Activated naive CD8-positive, alpha-beta T cell treated with anti-CD3 and anti-CD28 coated beads, Interleukin-2, amount 50 U/mL, for 24 hours (primary cell): ENCODE measurements at regions not wholly inside any gene's neighbourhood (a gene's known extent, or its start where the extent isn't known, plus 50 kb on each side); places are given as distances from the start of the nearest gene placed in this dataset.

Experiments
- ATAC-seq: fragments of 150-1000 bp; cut with Tn5 transposase; one replicate; pipeline ENCODE4 v1.10.0; 2021
- DNase-seq: peaks from one replicate; pipeline ENCODE4 v3.0.0; 2021
- H3K27ac Mint-ChIP-seq: one replicate; pipeline ENCODE4 v1.8.0; 2021; ENCODE audit warnings: mild to moderate bottlenecking, mixed read lengths
- H3K27me3 Mint-ChIP-seq: one replicate; pipeline ENCODE4 v1.8.0; 2021; ENCODE audit warnings: mixed read lengths
- H3K36me3 Mint-ChIP-seq: one replicate; pipeline ENCODE4 v1.8.0; 2021; ENCODE audit warnings: low read depth, mixed read lengths
- H3K4me1 Mint-ChIP-seq: one replicate; pipeline ENCODE4 v1.8.0; 2021; ENCODE audit warnings: mixed read lengths
- H3K4me3 Mint-ChIP-seq: one replicate; pipeline ENCODE4 v1.8.0; 2021; ENCODE audit warnings: mild to moderate bottlenecking, moderate library complexity, mixed read lengths
- H3K9me3 Mint-ChIP-seq: one replicate; pipeline ENCODE4 v1.8.0; 2021; ENCODE audit warnings: mixed read lengths

GRCh38 chr9:28050941-28051340 lies 477.7 kb upstream of the C9orf72 start:
- ATAC-seq (no peak), DNase-seq (no peak)
- H3K36me3 Mint-ChIP-seq = no peaks in the 10 kb centered on the region
- no peak overlapping the region for H3K27ac Mint-ChIP-seq
- peaks cover 3% of the 10 kb centered on the region for H3K9me3 Mint-ChIP-seq
- no peak overlapping the region for H3K4me3 Mint-ChIP-seq
- H3K4me1 Mint-ChIP-seq = no peaks in the 10 kb centered on the region
- no peaks in the 10 kb centered on the region for H3K27me3 Mint-ChIP-seq

DNA sequence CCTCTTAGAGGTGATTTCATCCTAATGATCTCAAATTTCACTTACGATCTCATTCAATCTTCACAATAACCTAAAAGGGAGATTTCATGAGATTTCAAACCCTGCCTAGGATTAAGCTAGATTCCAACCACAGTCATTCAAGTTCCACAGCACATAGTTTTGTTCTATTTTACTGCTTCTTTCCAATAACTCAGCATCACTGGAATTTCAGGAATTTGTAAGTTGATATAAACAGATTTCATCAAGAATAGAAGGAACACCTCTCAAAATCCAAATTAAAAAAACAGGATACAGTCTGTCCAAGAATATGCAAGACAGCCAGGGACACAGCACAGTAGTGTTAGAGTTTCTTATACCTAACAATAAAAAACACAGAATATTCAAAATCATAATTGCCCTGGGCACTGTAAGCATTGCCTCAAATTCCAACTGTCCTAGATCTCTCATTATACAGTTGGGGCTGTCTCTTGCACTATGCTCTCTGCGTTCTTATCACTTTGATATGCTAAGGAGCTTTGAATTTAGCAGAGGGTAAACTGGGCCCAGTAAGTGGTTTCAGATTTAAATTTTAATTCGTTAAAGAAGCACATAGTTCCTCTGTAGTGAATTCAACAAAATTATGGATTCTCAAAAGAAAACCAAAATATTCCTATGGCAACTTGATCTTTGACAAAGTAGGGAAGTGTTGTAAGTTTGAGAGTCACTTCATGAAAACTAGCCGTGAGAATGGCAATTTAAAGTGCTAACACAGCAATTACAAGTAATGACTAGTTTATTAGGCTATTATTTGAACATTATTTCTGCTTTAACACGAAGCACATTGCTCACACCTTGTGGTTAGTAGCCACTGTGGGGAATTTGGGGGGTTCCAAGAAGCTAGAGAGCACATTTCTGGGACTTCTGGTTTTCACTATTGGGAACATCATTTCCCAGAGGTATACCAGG lies 478.6 kb upstream of the C9orf72 start:
- H3K4me3 Mint-ChIP-seq = no peak overlapping the region
- peaks cover 2% of the 10 kb centered on the region for H3K27me3 Mint-ChIP-seq
- no peaks in the 10 kb centered on the region for H3K36me3 Mint-ChIP-seq

GRCh38 chr9:28053096-28053777 lies 480.0 kb upstream of the C9orf72 start:
- Mint-ChIP-seq H3K27ac (no peak overlapping the region), H3K4me1 (no peaks in the 10 kb centered on the region), H3K27me3 (peaks cover 2% of the 10 kb centered on the region), H3K36me3 (no peaks in the 10 kb centered on the region), H3K4me3 (no peak overlapping the region), H3K9me3 (peaks cover 4% of the 10 kb centered on the region)
- DNase-seq = no peak
- ATAC-seq = no peak

More for the DNA sequence above, 478.6 kb upstream of the C9orf72 start:
- H3K27ac Mint-ChIP-seq = no peak overlapping the region
- peaks cover 4% of the 10 kb centered on the region for H3K9me3 Mint-ChIP-seq
- H3K4me1 Mint-ChIP-seq = no peaks in the 10 kb centered on the region
- DNase-seq (no peak), ATAC-seq (no peak)

DNA sequence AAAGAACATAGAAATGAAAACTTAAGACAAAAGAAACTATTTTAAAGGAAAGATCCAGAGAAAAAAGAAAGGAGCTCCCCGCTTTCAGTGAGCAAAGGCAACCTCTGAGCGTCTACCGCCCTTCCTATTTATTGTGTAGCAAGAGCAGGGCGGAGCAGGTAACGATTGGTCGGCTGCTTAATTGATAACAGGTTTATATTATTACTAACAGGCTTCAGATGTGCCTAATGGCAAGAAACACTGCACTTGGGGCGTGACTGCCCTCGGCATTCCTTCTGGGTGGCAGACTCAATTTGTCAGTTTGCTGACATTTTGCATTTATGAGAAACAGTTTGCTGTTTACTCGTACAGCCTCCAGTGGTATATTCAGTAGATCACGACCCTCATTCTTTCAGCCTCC lies 482.7 kb upstream of the C9orf72 start:
- DNase-seq (no peak), ATAC-seq (no peak)
- peaks cover 4% of the 10 kb centered on the region for H3K9me3 Mint-ChIP-seq
- no peaks in the 10 kb centered on the region for H3K36me3 Mint-ChIP-seq
- no peaks in the 10 kb centered on the region for H3K4me1 Mint-ChIP-seq
- H3K27me3 Mint-ChIP-seq = peaks cover 2% of the 10 kb centered on the region
- no peak overlapping the region for H3K27ac Mint-ChIP-seq
- H3K4me3 Mint-ChIP-seq = no peak overlapping the region

DNA sequence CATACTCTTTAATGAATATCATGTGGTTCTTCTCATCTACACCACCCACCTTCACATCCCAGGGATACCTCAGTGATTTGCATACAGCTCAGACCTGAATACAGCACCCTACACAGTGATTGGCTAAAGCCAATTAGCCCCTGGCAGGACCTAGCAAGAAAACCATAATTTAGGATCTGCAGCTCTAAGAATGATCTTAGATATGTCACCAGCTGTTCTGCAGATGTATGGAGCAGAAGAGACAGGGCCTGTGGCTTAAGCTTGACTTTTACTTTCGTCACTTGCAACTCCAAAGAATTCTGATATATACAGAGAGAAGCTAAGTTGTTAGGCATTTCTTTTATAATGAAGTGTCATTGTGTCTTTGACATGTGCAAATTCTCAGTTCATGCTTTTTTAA lies 483.2 kb upstream of the C9orf72 start:
- Mint-ChIP-seq H3K9me3 (peaks cover 4% of the 10 kb centered on the region), H3K27ac (no peak overlapping the region), H3K36me3 (no peaks in the 10 kb centered on the region), H3K4me3 (no peak overlapping the region), H3K27me3 (peaks cover 2% of the 10 kb centered on the region), H3K4me1 (no peaks in the 10 kb centered on the region)
- DNase-seq = no peak
- ATAC-seq = no peak

GRCh38 chr9:28059192-28059591 lies 485.9 kb upstream of the C9orf72 start:
- Mint-ChIP-seq H3K27me3 (peaks cover 2% of the 10 kb centered on the region), H3K27ac (no peak overlapping the region), H3K36me3 (no peaks in the 10 kb centered on the region), H3K4me3 (no peak overlapping the region), H3K4me1 (no peaks in the 10 kb centered on the region), H3K9me3 (peaks cover 4% of the 10 kb centered on the region)
- ATAC-seq (no peak), DNase-seq (no peak)

DNA sequence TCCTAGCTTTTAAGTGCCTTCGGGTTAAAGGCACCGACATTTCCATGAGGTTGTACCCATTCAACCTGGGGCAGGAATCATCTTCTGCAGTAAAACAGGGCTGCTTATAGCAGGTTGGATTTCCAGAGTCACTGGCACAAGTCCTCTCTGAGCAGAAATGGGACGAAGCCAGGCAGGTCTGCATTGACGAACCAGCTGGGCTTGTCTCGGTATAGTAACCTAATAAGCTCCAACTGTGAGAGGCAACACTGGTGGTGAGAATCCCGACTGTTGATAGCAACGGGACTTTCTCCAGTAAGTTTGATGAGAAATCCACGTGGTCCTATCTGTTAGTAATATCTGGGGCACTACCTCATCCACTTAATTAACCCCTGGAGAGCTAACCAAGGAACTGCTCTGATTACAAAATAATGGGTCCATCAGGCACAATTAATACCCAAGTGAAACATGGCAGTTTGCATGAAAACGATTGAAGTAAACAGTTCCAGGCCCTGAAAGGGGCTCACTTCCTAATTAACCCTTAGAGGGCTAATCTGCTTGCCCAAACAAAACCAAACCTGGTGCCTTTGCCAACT lies 491.0 kb upstream of the C9orf72 start:
- ATAC-seq = no peak
- no peaks in the 10 kb centered on the region for H3K36me3 Mint-ChIP-seq
- H3K27me3 Mint-ChIP-seq = no peaks in the 10 kb centered on the region
- DNase-seq = no peak
- H3K4me3 Mint-ChIP-seq = no peak overlapping the region
- H3K9me3 Mint-ChIP-seq = no peaks in the 10 kb centered on the region
- H3K4me1 Mint-ChIP-seq = no peaks in the 10 kb centered on the region
- no peak overlapping the region for H3K27ac Mint-ChIP-seq

GRCh38 chr9:28073270-28073669 lies 500.0 kb upstream of the C9orf72 start:
- DNase-seq = no peak
- H3K9me3 Mint-ChIP-seq = no peaks in the 10 kb centered on the region
- no peaks in the 10 kb centered on the region for H3K4me1 Mint-ChIP-seq
- H3K27me3 Mint-ChIP-seq = no peaks in the 10 kb centered on the region
- no peak for ATAC-seq
- H3K4me3 Mint-ChIP-seq = no peak overlapping the region
- no peak overlapping the region for H3K27ac Mint-ChIP-seq
- H3K36me3 Mint-ChIP-seq = no peaks in the 10 kb centered on the region

DNA sequence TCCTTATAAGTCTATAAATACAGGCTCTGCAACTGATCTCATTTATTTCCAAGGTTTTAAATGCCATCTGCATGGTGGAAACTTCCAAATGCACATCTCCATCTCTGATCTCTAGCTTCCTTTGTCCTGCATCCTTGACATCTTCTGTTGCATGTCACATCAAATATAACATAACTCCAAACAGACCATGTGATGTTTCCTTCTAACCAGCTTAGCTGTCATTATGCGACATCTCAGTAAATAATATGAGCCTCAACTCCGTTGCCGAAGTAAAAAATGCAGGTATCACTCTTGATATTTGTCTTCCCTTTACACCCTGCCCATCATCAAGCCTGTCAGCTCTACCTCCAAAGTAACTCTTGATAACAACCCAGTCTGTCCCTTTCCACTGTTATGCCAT lies 506.4 kb upstream of the C9orf72 start:
- Mint-ChIP-seq H3K36me3 (no peaks in the 10 kb centered on the region), H3K9me3 (no peaks in the 10 kb centered on the region), H3K27ac (no peak overlapping the region), H3K27me3 (no peaks in the 10 kb centered on the region), H3K4me3 (no peak overlapping the region), H3K4me1 (no peaks in the 10 kb centered on the region)
- ATAC-seq (no peak), DNase-seq (no peak)

DNA sequence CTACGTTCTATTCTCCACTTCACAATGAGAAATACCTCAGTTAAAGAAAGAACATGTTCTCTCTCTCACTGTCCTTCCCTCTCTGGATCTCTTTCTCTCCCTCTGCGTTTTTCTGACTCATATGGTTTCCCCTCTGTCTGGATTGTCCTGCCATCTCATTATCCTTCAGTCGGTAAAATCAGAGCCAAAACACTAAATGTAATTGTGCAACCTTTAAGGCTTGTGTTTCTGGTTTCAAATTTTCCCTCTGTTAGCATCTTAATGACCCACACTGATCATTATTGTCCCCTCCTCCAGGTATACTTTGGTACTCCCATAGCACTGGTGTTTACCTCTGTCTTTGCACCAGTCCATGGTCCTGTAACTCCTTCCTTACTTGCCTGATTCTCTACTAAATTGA lies 509.4 kb upstream of the C9orf72 start:
- Mint-ChIP-seq H3K36me3 (no peaks in the 10 kb centered on the region), H3K9me3 (no peaks in the 10 kb centered on the region), H3K27ac (no peak overlapping the region), H3K27me3 (no peaks in the 10 kb centered on the region), H3K4me1 (no peaks in the 10 kb centered on the region), H3K4me3 (no peak overlapping the region)
- DNase-seq (no peak), ATAC-seq (no peak)

GRCh38 chr9:28086881-28087280 lies 513.6 kb upstream of the C9orf72 start:
- H3K4me3 Mint-ChIP-seq = no peak overlapping the region
- ATAC-seq (no peak), DNase-seq (no peak)
- H3K36me3 Mint-ChIP-seq = no peaks in the 10 kb centered on the region
- no peaks in the 10 kb centered on the region for H3K4me1 Mint-ChIP-seq
- H3K27ac Mint-ChIP-seq = no peak overlapping the region
- H3K9me3 Mint-ChIP-seq = no peaks in the 10 kb centered on the region
- no peaks in the 10 kb centered on the region for H3K27me3 Mint-ChIP-seq

- DNase-seq = no peak
- ATAC-seq = no peak
These were observed 520.0 kb upstream of the C9orf72 start for GRCh38 chr9:28092981-28093936.

DNA sequence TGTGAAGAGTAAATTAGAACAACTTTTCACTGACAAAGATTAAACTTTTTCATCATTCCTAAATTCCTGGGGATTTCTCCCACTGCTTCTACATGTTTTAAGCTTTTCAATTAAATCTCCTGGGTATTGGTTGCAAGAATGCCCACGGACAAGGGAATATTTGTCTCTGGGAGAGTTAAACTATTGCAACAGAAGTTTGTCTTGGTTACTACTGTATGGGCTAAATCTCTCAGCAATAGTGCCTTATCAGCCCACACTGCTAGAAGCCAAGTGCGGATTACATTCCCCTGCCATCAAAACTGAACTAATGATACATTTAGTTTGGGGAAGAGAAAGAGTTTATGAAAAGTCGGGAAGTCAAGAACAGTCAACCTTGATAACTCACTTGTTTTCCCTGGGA lies 528.2 kb upstream of the C9orf72 start:
- Mint-ChIP-seq H3K27ac (no peak overlapping the region), H3K9me3 (no peaks in the 10 kb centered on the region), H3K36me3 (no peaks in the 10 kb centered on the region), H3K4me1 (no peaks in the 10 kb centered on the region), H3K4me3 (no peak overlapping the region), H3K27me3 (no peaks in the 10 kb centered on the region)
- DNase-seq (no peak), ATAC-seq (no peak)

More at GRCh38 chr9:28092981-28093936, 520.0 kb upstream of the C9orf72 start:
- Mint-ChIP-seq H3K4me3 (no peak overlapping the region), H3K27ac (no peak overlapping the region), H3K4me1 (no peaks in the 10 kb centered on the region), H3K36me3 (no peaks in the 10 kb centered on the region), H3K9me3 (peaks cover 6% of the 10 kb centered on the region), H3K27me3 (no peaks in the 10 kb centered on the region)

- DNase-seq (no peak), ATAC-seq (no peak)
These were observed 531.7 kb upstream of the C9orf72 start for GRCh38 chr9:28105001-28105400.

More at GRCh38 chr9:28105001-28105400, 531.7 kb upstream of the C9orf72 start:
- Mint-ChIP-seq H3K36me3 (no peaks in the 10 kb centered on the region), H3K4me3 (no peak overlapping the region), H3K27me3 (peaks cover 2% of the 10 kb centered on the region), H3K9me3 (peaks cover 9% of the 10 kb centered on the region), H3K4me1 (no peaks in the 10 kb centered on the region), H3K27ac (no peak overlapping the region)
